Immature natural killer cell (primary cell): ENCODE measurements at regions not wholly inside any gene's neighbourhood (a gene's known extent, or its start where the extent isn't known, plus 50 kb on each side); places are given as distances from the start of the nearest gene placed in this dataset.

Experiments used
- DNase-seq, 3 donors: peaks; one replicate each; pipeline ENCODE4 v3.0.0; 2022; ENCODE audit warnings: mixed read lengths in 1 of 3
- H3K27ac Mint-ChIP-seq, 6 donors: one replicate each; pipeline ENCODE4 v1.8.0; 2020; ENCODE audit warnings: mixed read lengths in 6 of 6, mild to moderate bottlenecking in 5 of 6, inconsistent platforms in 4 of 6, moderate library complexity in 3 of 6
- H3K27me3 Mint-ChIP-seq, 3 donors: one replicate each; pipeline ENCODE4 v1.8.0; 2020 to 2021; ENCODE audit warnings: low read depth in 3 of 3, mild to moderate bottlenecking in 3 of 3, mixed read lengths in 3 of 3, moderate library complexity in 3 of 3, inconsistent platforms in 1 of 3
- H3K36me3 Mint-ChIP-seq, 3 donors: one replicate each; pipeline ENCODE4 v1.8.0; 2020; ENCODE audit warnings: mixed read lengths in 3 of 3, inconsistent platforms in 2 of 3, mild to moderate bottlenecking in 2 of 3
- H3K4me1 Mint-ChIP-seq, 2 donors: one replicate each; pipeline ENCODE4 v1.8.0; 2020; ENCODE audit warnings: inconsistent platforms in 2 of 2, mild to moderate bottlenecking in 2 of 2, mixed read lengths in 2 of 2, moderate library complexity in 1 of 2
- H3K4me3 Mint-ChIP-seq, 5 donors: one replicate each; pipeline ENCODE4 v1.8.0; 2020; ENCODE audit warnings: mild to moderate bottlenecking in 5 of 5, mixed read lengths in 5 of 5, inconsistent platforms in 3 of 5, moderate library complexity in 3 of 5
- H3K9me3 Mint-ChIP-seq, 6 donors: one replicate each; pipeline ENCODE4 v1.8.0; 2020; ENCODE audit warnings: mild to moderate bottlenecking in 6 of 6, mixed read lengths in 6 of 6, inconsistent platforms in 4 of 6, moderate library complexity in 3 of 6

GRCh38 chr5:3302228-3302627 is 293.4 kb upstream of the IRX1 start:
- no peak overlapping the region for H3K4me3 Mint-ChIP-seq
- peaks cover 0 to 10% (median 0%) of the 10 kb centered on the region in 3 donors for H3K27me3 Mint-ChIP-seq
- H3K9me3 Mint-ChIP-seq: peaks cover 0 to 10% (median 3%) of the 10 kb centered on the region in 6 donors
- DNase-seq: no peak
- H3K27ac Mint-ChIP-seq: no peak overlapping the region
- no peaks in the 10 kb centered on the region for H3K4me1 Mint-ChIP-seq
- peaks cover 0 to 4% (median 3%) of the 10 kb centered on the region in 3 donors for H3K36me3 Mint-ChIP-seq

DNA sequence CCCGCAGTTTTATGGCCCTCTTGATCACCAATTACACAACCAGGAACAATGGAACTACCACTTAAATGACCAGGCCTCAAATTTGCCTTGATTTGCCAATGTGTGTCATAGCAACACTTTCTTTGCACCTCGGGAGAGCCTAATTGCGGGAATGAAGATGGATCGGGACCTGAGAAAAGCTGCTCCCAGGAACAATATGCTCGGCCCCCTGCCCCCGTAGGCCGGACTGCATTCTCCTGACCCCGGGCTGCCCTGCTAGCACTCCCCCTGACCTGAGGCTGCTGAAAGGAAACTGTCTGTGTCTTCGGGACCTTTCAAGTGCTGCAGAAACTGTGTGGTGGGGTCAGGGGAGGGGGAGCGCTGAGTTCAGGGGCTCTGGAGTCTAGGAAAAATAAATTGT is 294.3 kb upstream of the IRX1 start:
- Mint-ChIP-seq H3K4me1 (no peaks in the 10 kb centered on the region), H3K4me3 (no peak overlapping the region), H3K27ac (no peak overlapping the region), H3K36me3 (peaks cover 0 to 4% (median 3%) of the 10 kb centered on the region in 3 donors), H3K9me3 (peaks cover 0 to 10% (median 3%) of the 10 kb centered on the region in 6 donors), H3K27me3 (peaks cover 0 to 10% (median 0%) of the 10 kb centered on the region in 3 donors)
- DNase-seq: no peak

- Mint-ChIP-seq H3K4me3 (no peak overlapping the region), H3K36me3 (peaks cover 0 to 4% (median 3%) of the 10 kb centered on the region in 3 donors), H3K27ac (no peak overlapping the region), H3K4me1 (no peaks in the 10 kb centered on the region), H3K9me3 (peaks cover 0 to 10% (median 3%) of the 10 kb centered on the region in 6 donors), H3K27me3 (peaks cover 0 to 10% (median 0%) of the 10 kb centered on the region in 3 donors)
- no peak for DNase-seq
These were observed 294.9 kb upstream of the IRX1 start for GRCh38 chr5:3300726-3301125.

GRCh38 chr5:3299441-3299840 is 296.2 kb upstream of the IRX1 start:
- Mint-ChIP-seq H3K4me1 (no peaks in the 10 kb centered on the region), H3K9me3 (peaks cover 0 to 8% (median 2%) of the 10 kb centered on the region in 6 donors), H3K27ac (no peak overlapping the region), H3K27me3 (peaks cover 0 to 8% (median 0%) of the 10 kb centered on the region in 3 donors), H3K36me3 (no peaks in the 10 kb centered on the region), H3K4me3 (no peak overlapping the region)
- DNase-seq: no peak

GRCh38 chr5:3297853-3298252 is 297.8 kb upstream of the IRX1 start:
- Mint-ChIP-seq H3K9me3 (peaks cover 0 to 5% (median 2%) of the 10 kb centered on the region in 6 donors), H3K4me3 (no peak overlapping the region), H3K4me1 (no peaks in the 10 kb centered on the region), H3K36me3 (no peaks in the 10 kb centered on the region), H3K27ac (no peak overlapping the region), H3K27me3 (peaks cover 0 to 8% (median 0%) of the 10 kb centered on the region in 3 donors)
- DNase-seq: no peak

DNA sequence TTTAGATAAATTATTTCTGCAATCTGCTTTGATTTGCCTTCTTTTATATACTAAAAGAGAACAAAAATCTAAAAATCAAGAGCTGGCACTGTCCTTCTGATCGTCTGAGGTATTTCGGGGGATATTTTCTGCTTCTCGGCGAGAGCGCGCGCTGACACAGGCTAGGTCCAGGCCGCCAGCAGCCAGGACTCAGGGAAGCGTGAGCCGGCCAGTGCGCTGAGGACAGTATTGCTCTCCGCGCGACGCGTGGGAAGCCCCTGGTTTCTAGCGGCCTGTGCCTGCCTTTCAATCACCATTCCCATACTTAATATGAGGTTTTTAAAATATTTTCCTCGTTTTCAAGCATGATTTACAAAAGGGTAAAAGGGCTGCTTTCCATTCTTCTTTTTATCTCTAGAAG is 307.3 kb upstream of the IRX1 start:
- no peak overlapping the region for H3K27ac Mint-ChIP-seq

DNA sequence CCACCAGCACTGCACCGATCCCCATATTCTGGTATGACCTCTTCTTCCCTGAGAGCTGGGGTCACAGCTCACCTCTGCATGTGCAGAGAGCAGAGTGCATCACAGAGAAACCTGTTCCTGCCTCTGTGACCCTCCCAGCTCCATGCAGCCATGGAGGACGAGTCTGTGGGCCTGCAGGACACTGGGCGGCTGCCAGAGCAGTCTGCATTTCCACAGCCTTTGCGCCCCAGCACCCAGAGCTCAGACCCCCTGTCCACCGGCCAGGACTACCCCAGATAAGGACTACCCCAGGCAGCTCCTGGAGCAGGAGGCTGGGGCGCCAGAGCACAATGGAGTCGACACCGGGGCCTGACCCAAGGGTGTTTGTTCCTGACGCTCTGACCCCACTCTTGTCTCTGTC is 308.1 kb upstream of the IRX1 start:
- Mint-ChIP-seq H3K9me3 (peaks cover 0 to 6% (median 1%) of the 10 kb centered on the region in 6 donors), H3K27ac (no peak overlapping the region), H3K4me1 (no peaks in the 10 kb centered on the region), H3K4me3 (no peak overlapping the region), H3K27me3 (peaks cover 0 to 3% (median 2%) of the 10 kb centered on the region in 3 donors), H3K36me3 (no peaks in the 10 kb centered on the region)
- DNase-seq: no peak

More for the DNA sequence above, 307.3 kb upstream of the IRX1 start:
- H3K36me3 Mint-ChIP-seq: no peaks in the 10 kb centered on the region
- H3K27me3 Mint-ChIP-seq: peaks cover 0 to 3% (median 0%) of the 10 kb centered on the region in 3 donors
- DNase-seq: no peak
- H3K4me3 Mint-ChIP-seq: no peak overlapping the region
- no peaks in the 10 kb centered on the region for H3K4me1 Mint-ChIP-seq
- H3K9me3 Mint-ChIP-seq: peaks cover 0 to 6% (median 0%) of the 10 kb centered on the region in 6 donors

DNA sequence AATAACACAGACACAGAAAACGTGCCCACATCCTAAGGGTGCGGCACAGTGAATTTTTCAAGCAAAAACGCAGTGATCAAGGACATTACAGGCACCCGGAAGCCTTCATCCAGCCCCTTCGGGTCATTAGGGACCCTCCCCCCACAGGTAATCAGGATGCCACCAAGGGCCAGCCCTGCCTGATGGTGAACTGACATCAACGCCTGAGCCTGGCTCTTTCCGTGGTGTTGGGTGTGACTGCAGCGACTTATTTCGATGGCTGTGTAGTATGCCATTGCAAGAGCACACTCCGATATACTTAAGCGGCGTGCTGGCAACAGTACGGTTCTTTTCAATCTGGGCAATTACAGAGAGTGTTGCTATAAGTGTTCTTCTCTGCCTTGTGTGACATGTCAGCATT is 310.0 kb upstream of the IRX1 start:
- Mint-ChIP-seq H3K27ac (no peak overlapping the region), H3K4me1 (no peaks in the 10 kb centered on the region), H3K4me3 (no peak overlapping the region), H3K27me3 (peaks cover 0 to 3% (median 3%) of the 10 kb centered on the region in 3 donors), H3K9me3 (peaks cover 0 to 10% (median 5%) of the 10 kb centered on the region in 6 donors), H3K36me3 (no peaks in the 10 kb centered on the region)
- DNase-seq: no peak

- no peak for DNase-seq
- Mint-ChIP-seq H3K4me1 (no peaks in the 10 kb centered on the region), H3K36me3 (no peaks in the 10 kb centered on the region), H3K9me3 (peaks cover 0 to 8% (median 6%) of the 10 kb centered on the region in 6 donors), H3K27me3 (peaks cover 0 to 8% (median 3%) of the 10 kb centered on the region in 3 donors), H3K27ac (no peak overlapping the region), H3K4me3 (no peak overlapping the region)
These were observed 311.1 kb upstream of the IRX1 start for GRCh38 chr5:3284506-3284905.

DNA sequence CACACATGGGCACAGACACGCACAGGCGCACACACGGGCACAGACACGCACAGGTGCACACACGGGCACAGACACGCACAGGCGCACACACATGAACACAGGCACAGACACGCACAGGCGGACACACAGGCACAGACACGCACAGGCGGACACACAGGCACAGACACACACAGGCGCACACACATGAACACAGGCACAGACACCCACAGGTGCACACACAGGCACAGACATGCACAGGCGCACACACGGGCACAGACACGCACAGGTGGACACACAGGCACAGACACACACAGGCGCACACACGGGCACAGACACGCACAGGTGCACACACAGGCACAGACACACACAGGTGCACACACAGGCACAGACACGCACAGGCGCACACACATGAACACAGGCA is 312.8 kb upstream of the IRX1 start:
- Mint-ChIP-seq H3K36me3 (no peaks in the 10 kb centered on the region), H3K4me1 (no peaks in the 10 kb centered on the region), H3K9me3 (peaks cover 0 to 8% (median 5%) of the 10 kb centered on the region in 6 donors), H3K4me3 (no peak overlapping the region), H3K27ac (no peak overlapping the region), H3K27me3 (peaks cover 0 to 8% (median 3%) of the 10 kb centered on the region in 3 donors)
- DNase-seq: no peak

GRCh38 chr5:3281366-3281765 is 314.3 kb upstream of the IRX1 start:
- peaks cover 0 to 8% (median 3%) of the 10 kb centered on the region in 3 donors for H3K27me3 Mint-ChIP-seq
- no peak overlapping the region for H3K4me3 Mint-ChIP-seq
- no peak overlapping the region for H3K27ac Mint-ChIP-seq
- peaks cover 0 to 8% (median 5%) of the 10 kb centered on the region in 6 donors for H3K9me3 Mint-ChIP-seq
- DNase-seq: no peak
- H3K36me3 Mint-ChIP-seq: no peaks in the 10 kb centered on the region
- H3K4me1 Mint-ChIP-seq: no peaks in the 10 kb centered on the region

GRCh38 chr5:3278643-3279042 is 317.0 kb upstream of the IRX1 start:
- no peaks in the 10 kb centered on the region for H3K4me1 Mint-ChIP-seq

GRCh38 chr5:3277590-3278196 is 317.9 kb upstream of the IRX1 start:
- Mint-ChIP-seq H3K4me3 (no peak overlapping the region), H3K27ac (no peak overlapping the region), H3K9me3 (peaks cover 1 to 21% (median 8%) of the 10 kb centered on the region in 6 donors), H3K36me3 (peaks cover 0 to 3% (median 0%) of the 10 kb centered on the region in 3 donors), H3K4me1 (no peaks in the 10 kb centered on the region), H3K27me3 (peaks cover 0 to 7% (median 2%) of the 10 kb centered on the region in 3 donors)
- DNase-seq: no peak

More at GRCh38 chr5:3278643-3279042, 317.0 kb upstream of the IRX1 start:
- H3K27me3 Mint-ChIP-seq: peaks cover 0 to 8% (median 2%) of the 10 kb centered on the region in 3 donors
- H3K4me3 Mint-ChIP-seq: no peak overlapping the region
- no peak overlapping the region for H3K27ac Mint-ChIP-seq
- no peak for DNase-seq
- peaks cover 1 to 20% (median 8%) of the 10 kb centered on the region in 6 donors for H3K9me3 Mint-ChIP-seq
- H3K36me3 Mint-ChIP-seq: peaks cover 0 to 3% (median 0%) of the 10 kb centered on the region in 3 donors

GRCh38 chr5:3276896-3277295 is 318.7 kb upstream of the IRX1 start:
- no peak for DNase-seq
- peaks cover 0 to 3% (median 0%) of the 10 kb centered on the region in 3 donors for H3K36me3 Mint-ChIP-seq
- H3K4me3 Mint-ChIP-seq: no peak overlapping the region
- H3K27me3 Mint-ChIP-seq: peaks cover 0 to 5% (median 2%) of the 10 kb centered on the region in 3 donors
- peaks cover 1 to 21% (median 7%) of the 10 kb centered on the region in 6 donors for H3K9me3 Mint-ChIP-seq
- no peak overlapping the region for H3K27ac Mint-ChIP-seq
- no peaks in the 10 kb centered on the region for H3K4me1 Mint-ChIP-seq
